ENCODE measurements at regions not wholly inside any gene's neighbourhood (a gene's known extent, or its start where the extent isn't known, plus 50 kb on each side); places are given as distances from the start of the nearest gene placed in this dataset.
"Not testable (repeated sequence)": the region's sequence is repeated elsewhere in the genome, so short reads cannot be mapped to it uniquely, and the experiment has no call there.

DNA sequence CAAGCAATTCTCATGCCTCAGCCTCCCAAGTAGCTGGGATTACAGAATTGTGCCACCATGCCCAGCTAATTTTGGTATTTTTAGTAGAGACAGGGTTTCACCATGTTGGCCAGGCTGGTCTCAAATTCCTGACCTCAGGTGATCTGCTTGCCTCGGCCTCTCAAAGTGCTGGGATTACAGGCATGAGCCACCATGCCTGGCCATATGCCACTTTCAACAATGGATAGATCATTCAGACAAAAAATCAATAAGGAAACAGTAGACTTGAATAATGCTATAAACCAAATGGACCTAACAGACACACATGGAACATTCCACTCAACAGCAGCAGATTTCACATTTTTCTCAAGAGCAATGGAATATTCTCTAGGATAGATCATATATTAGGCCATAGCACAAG lies 50.5 kb upstream of the RALGPS2 start:
- TF ChIP-seq, protein P1, sequence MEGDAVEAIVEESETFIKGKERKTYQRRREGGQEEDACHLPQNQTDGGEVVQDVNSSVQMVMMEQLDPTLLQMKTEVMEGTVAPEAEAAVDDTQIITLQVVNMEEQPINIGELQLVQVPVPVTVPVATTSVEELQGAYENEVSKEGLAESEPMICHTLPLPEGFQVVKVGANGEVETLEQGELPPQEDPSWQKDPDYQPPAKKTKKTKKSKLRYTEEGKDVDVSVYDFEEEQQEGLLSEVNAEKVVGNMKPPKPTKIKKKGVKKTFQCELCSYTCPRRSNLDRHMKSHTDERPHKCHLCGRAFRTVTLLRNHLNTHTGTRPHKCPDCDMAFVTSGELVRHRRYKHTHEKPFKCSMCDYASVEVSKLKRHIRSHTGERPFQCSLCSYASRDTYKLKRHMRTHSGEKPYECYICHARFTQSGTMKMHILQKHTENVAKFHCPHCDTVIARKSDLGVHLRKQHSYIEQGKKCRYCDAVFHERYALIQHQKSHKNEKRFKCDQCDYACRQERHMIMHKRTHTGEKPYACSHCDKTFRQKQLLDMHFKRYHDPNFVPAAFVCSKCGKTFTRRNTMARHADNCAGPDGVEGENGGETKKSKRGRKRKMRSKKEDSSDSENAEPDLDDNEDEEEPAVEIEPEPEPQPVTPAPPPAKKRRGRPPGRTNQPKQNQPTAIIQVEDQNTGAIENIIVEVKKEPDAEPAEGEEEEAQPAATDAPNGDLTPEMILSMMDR (IDR thresholded peaks at IDR 0.05), result not testable (repeated sequence)
- TF ChIP-seq POLR2A (IDR thresholded peaks at IDR 0.05), result not testable (repeated sequence)
